HT1080 (cell line): ENCODE measurements at regions not wholly inside any gene's neighbourhood (a gene's known extent, or its start where the extent isn't known, plus 50 kb on each side); places are given as distances from the start of the nearest gene placed in this dataset.

ENCODE experiments used
- DNase-seq: peaks from one replicate; pipeline ENCODE4 v3.0.0-alpha.2; 2015; ENCODE audit warnings: low read depth

DNA sequence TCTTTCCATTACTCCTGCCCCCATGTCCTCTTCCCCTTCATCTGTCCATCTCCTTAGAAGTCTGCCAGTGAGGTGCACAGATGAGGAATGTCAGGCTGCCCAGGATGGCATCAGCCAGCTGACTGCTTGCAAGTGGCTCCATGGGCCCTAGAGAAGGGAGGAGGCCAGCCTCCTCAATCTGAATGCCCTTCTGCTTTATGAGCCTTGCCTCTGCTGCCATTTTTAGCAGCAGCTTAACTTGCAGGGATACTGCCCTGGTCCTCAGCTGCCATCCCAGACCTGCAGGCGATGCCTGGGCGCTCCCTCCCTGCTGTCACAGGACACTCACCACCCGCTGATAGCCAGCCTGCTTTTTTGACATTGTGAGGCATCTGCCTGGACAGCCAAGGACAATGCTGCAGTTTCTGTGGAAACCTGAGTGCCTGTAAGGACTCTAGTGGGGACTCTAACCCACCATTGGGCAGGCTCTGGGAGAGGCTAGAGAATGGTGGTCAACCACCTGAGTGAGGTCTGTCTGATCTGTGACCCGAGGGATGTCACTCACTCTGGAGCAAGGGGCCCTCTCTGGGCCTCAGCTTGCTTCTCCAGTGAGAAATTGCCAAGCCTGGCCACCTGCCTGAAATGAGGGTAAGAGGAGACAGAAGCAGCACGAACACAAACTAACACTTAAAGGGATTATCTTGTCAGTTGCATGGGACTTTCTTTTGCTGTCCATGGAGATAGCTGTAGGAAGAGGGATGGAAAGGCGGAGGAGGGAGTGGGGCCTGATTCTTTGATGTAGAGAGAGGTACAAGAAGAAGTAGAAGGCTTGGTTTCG, 185.0 kb downstream of the MIS18A start:
- no peak for DNase-seq

- DNase-seq = no peak
These were observed 187.9 kb downstream of the MIS18A start for GRCh38 chr21:32090956-32091355.

DNA sequence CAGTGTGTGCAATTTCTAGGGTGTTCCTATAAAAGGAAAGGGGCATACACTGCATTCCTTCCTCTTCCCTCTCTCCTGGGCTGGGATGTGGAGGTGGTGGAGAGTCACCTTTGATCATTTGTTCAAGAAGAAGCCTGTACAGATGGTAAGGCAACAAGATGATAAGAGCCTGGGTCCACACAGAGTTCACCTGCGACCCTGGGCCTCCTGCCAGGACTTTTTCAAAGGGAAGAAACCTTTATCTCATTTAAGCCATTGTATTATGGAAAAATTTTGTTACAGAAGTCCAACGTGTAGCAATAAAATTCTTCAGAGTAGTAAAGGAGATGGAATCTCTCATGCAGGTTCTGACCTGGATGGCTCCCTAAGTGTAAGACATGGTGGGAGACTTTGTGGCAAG, 189.1 kb downstream of the MIS18A start:
- DNase-seq = no peak

DNA sequence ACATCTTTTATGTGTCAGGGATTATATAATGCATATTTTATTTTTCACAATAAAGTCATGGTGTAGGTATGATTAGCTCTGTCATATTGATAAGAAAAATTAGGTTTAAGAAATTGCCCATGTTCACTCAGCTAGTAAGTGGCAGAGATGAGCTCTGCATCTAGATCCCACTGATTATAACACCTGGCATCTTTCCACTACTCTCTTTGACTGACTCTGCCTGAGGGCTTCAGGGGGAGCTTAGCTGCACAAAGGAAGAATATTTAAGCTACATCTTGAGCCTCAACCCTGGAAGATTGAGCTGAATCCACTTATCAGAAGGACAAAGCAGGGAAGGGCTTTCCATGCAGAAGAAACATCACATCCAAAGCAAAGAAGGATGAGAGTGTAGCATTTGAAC, 190.4 kb downstream of the MIS18A start:
- DNase-seq = no peak

- peak; percentile 3 for DNase-seq
These were observed 191.4 kb downstream of the MIS18A start for GRCh38 chr21:32087447-32087846.

GRCh38 chr21:32083197-32083596, 195.7 kb downstream of the MIS18A start:
- DNase-seq = peak; percentile 33

DNA sequence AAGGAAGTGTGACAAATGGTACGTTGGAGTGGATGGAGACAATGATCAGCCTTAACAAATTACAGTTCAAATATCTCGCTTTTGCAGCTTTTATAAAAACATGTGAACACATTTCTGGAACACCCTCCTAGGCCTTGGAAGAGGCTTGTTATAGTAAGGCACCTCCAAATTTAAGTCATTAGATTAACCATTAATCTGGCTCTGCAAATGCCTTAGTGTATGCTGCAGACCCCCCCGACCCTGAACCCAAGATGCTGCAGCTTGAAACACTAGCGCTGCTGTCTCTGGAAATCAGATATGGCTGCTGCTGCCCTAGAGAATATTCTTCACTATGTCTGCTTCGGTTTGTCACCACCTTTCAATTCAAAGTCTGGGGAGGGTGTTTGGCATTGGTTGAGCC, 196.4 kb downstream of the MIS18A start:
- no peak for DNase-seq

DNA sequence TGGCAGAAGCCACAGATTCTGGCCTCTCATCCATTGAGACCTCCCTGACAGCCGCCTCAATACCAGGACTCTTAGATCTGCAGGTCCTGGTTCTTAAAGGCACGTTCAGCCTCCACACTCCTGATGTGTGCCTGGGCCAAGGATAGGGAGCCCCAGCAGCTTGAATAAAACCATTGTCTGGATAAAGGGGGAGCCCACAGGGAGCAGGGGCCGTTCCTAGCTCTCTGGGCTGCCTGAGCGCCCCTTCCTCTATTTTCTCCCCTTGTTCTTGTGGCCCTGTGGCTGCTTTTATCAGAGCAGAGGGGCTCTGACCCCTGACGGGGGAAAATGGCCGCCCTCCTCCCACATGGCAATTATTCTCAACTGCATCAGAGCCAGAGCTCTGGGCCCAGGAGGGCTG, 200.8 kb downstream of the HUNK start:
- DNase-seq = no peak

GRCh38 chr21:32073190-32073589, 200.4 kb downstream of the HUNK start:
- DNase-seq = no peak

DNA sequence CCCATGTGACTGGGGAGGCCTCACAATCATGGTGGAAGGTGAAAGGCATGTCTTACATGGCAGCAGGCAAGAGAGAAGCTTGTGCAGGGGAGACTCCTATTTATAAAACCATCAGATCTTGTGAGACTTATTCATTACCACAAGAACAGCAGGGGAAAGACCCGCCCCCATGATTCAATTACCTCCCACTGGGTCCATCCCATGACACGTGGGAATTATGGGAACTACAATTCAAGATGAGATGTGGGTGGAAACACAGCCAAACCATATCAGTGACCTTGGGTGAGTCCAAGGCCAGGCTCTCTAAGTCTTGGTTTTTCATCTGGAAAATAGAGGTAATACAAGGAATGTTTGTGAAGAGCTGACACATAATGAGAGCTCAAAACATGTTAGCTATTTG, 198.8 kb downstream of the HUNK start:
- peak; percentile 11 for DNase-seq

GRCh38 chr21:32070676-32071330, 198.0 kb downstream of the HUNK start:
- no peak for DNase-seq

- DNase-seq = no peak
These were observed 197.3 kb downstream of the HUNK start for GRCh38 chr21:32070126-32070525.

- DNase-seq = no peak
These were observed 192.8 kb downstream of the HUNK start for GRCh38 chr21:32065654-32066053.

DNA sequence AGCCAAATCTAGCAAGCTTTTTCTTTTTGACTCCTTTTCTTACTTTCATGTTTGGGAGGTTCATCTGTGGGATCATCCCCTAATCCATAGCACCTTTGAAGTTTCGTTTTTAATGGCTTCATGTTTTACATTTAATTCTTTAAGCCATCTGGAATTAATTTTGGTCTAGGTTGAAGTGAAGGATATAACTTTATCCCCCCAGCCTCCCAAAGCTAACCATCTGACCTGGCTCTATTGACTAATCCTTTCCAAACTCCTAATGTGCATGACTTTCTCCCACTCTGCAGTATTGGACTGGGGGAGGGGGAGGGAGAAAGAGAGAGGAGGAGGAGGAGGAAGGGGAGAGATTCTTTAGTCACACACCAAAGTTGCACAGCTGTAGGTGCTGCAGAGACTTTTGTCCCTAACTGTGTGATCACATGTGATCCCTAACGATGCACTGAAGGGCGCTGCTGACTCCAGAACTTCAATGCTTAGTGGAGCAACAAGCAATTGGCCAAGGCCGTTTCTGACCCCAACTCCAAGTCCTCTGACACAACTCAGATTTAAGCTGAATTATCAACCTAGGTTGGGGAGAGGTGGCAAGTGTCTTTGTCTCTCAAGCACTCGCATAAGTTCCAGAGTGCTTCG, 191.6 kb downstream of the HUNK start:
- no peak for DNase-seq

GRCh38 chr21:32062591-32063227, 189.9 kb downstream of the HUNK start:
- DNase-seq = no peak

GRCh38 chr21:32061729-32062128, 188.9 kb downstream of the HUNK start:
- DNase-seq = no peak

- DNase-seq = no peak
These were observed 184.0 kb downstream of the HUNK start for GRCh38 chr21:32056791-32057190.

- no peak for DNase-seq
These were observed 182.5 kb downstream of the HUNK start for GRCh38 chr21:32055305-32055704.
